ENCODE measurements at regions not wholly inside any gene's neighbourhood (a gene's known extent, or its start where the extent isn't known, plus 50 kb on each side); places are given as distances from the start of the nearest gene placed in this dataset.
"Not testable (repeated sequence)": the region's sequence is repeated elsewhere in the genome, so short reads cannot be mapped to it uniquely, and the experiment has no call there.

- Mint-ChIP-seq H3K4me1 (no peaks in the 10 kb centered on the region), H3K9me3 (peaks cover 0 to 15% (median 4%) of the 10 kb centered on the region in 9 donors), H3K27ac (no peak overlapping the region), H3K4me3 (no peak overlapping the region), H3K27me3 (peaks cover 33 to 83% (median 51%) of the 10 kb centered on the region in 5 donors), H3K36me3 (peaks cover 0 to 2% (median 0%) of the 10 kb centered on the region in 3 donors)
- no peak for ATAC-seq
- POLR2A ChIA-PET, result no interaction called here
- no peak for DNase-seq
These were observed 171.6 kb upstream of the ZNF184 start for GRCh38 chr6:27644528-27644927.

DNA sequence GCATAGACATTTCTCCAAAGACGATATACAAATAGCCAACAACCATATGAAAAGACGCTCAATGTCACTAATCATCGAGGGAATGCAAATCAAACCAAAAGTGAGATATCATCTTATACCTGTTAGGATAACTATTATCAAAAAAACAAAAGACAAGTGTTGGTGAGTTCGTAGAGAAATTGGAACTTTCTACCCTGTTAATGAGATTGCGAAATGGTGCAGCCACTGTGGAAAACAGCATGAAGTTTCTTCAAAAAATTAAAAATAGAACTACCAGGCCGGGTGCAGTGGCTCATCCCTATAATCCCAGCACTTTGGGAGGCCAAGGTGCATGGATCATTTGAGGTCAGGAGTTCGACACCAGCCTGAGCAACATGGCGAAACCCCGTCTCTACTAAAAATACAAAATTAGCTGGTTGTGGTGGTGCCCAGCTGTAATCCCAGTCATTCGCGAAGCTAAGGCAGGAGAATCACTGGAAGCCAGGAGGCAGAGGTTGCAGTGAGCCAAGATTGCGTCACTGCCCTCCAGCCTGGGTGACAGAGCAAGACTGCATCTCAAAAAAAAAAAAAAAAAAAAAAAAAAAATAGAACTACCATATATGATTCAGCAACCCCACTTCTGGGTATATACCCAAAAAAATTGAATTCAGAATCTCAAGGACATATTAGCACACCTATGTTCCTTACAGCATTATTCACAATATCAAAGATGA, 170.0 kb upstream of the ZNF184 start:
- POLR2A ChIA-PET, result no interaction called here
- H3K36me3 Mint-ChIP-seq, result peaks cover 0 to 2% (median 1%) of the 10 kb centered on the region in 3 donors
- ATAC-seq (no peak), DNase-seq (no peak)
- no peak overlapping the region for H3K27ac Mint-ChIP-seq
- H3K27me3 Mint-ChIP-seq, result peaks cover 24 to 80% (median 44%) of the 10 kb centered on the region in 5 donors
- no peak overlapping the region for H3K4me3 Mint-ChIP-seq
- peaks cover 0 to 17% (median 5%) of the 10 kb centered on the region in 9 donors for H3K9me3 Mint-ChIP-seq
- no peaks in the 10 kb centered on the region for H3K4me1 Mint-ChIP-seq

DNA sequence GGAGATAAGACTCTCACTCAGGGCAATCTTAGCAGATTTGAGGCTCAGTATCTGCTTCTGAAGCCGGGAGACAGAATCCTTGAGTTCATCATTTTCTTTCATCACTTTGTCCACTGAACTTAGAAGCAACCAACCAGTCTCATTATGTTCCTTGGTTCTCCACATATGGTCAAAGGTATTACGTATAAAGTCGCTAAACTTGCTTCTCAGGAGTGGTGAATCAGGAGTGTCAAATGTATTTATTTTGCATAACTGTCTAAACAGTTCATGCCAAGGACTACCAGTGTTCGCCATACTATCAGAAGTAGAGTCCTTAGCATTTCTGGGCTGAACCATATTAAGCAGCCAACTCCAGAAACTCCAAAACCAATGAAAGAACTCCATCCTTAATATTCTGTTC, 163.0 kb upstream of the ZNF184 start:
- H3K4me1 Mint-ChIP-seq, POLR2A ChIA-PET, ATAC-seq, H3K4me3 Mint-ChIP-seq, H3K27ac Mint-ChIP-seq, DNase-seq: not testable (repeated sequence)
- Mint-ChIP-seq H3K36me3 (peaks cover 2 to 15% (median 2%) of the 10 kb centered on the region in 3 donors), H3K9me3 (peaks cover 0 to 29% (median 1%) of the 10 kb centered on the region in 9 donors), H3K27me3 (peaks cover 52 to 94% (median 64%) of the 10 kb centered on the region in 5 donors)

GRCh38 chr6:27633221-27633688, 160.3 kb upstream of the ZNF184 start:
- peaks cover 0 to 29% (median 1%) of the 10 kb centered on the region in 9 donors for H3K9me3 Mint-ChIP-seq
- H3K27ac Mint-ChIP-seq, result peak overlapping the region in 1 of 10 donors; percentile 46
- H3K4me1 Mint-ChIP-seq, result peaks cover 3 to 16% (median 10%) of the 10 kb centered on the region in 4 donors
- peaks cover 62 to 98% (median 77%) of the 10 kb centered on the region in 5 donors for H3K27me3 Mint-ChIP-seq
- peaks cover 2 to 15% (median 2%) of the 10 kb centered on the region in 3 donors for H3K36me3 Mint-ChIP-seq
- POLR2A ChIA-PET, ATAC-seq, DNase-seq, H3K4me3 Mint-ChIP-seq: not testable (repeated sequence)

- peaks cover 0 to 25% (median 0%) of the 10 kb centered on the region in 9 donors for H3K9me3 Mint-ChIP-seq
- peaks cover 3 to 16% (median 10%) of the 10 kb centered on the region in 4 donors for H3K4me1 Mint-ChIP-seq
- H3K27ac Mint-ChIP-seq, result no peak overlapping the region
- H3K36me3 Mint-ChIP-seq, result peaks cover 0 to 15% (median 2%) of the 10 kb centered on the region in 3 donors
- ATAC-seq (no peak), DNase-seq (no peak)
- POLR2A ChIA-PET, result no interaction called here
- peaks cover 58 to 92% (median 78%) of the 10 kb centered on the region in 5 donors for H3K27me3 Mint-ChIP-seq
- peak overlapping the region in 2 of 10 donors; percentile 53 to 77 for H3K4me3 Mint-ChIP-seq
These were observed 158.7 kb upstream of the ZNF184 start for GRCh38 chr6:27631609-27631916.

- Mint-ChIP-seq H3K36me3 (peaks cover 0 to 15% (median 2%) of the 10 kb centered on the region in 3 donors), H3K9me3 (peaks cover 0 to 25% (median 0%) of the 10 kb centered on the region in 9 donors), H3K4me1 (peaks cover 3 to 16% (median 10%) of the 10 kb centered on the region in 4 donors), H3K27ac (peak overlapping the region in 1 of 10 donors; percentile 66), H3K4me3 (peak overlapping the region; percentile 19 to 81 (median 61)), H3K27me3 (peaks cover 53 to 90% (median 72%) of the 10 kb centered on the region in 5 donors)
- POLR2A ChIA-PET, result no interaction called here
- DNase-seq (no peak), ATAC-seq (no peak)
These were observed 158.1 kb upstream of the ZNF184 start for GRCh38 chr6:27630727-27631608.

DNA sequence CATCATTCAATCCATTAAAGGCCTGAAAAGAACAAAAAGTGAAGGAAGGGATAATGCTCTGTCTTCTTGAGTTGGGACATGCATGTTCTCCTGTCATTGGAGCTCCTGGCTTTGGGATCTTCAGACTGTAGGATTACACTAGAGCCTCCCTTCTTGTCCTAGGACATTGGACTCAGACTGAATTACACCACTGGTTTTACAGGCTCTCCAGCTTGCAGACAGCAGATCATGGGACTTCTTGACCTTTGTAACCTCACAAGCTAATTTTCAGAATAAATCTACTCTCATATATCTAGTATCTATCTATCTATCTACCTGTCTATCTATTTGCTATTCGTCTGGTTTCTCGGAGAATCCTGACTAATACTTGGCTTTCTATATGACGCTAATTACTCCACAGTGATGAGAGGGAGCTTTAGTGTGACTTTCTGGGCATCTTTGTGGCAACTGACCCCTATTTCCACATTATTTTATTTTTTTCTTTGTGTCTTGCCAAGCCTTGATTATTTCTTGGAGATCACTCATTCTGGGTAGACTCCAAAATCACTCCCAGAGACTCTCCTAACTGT, 151.9 kb upstream of the ZNF184 start:
- Mint-ChIP-seq H3K4me1 (no peaks in the 10 kb centered on the region), H3K4me3 (no peak overlapping the region), H3K27ac (no peak overlapping the region), H3K27me3 (peaks cover 39 to 83% (median 67%) of the 10 kb centered on the region in 5 donors), H3K36me3 (peaks cover 0 to 5% (median 0%) of the 10 kb centered on the region in 3 donors), H3K9me3 (no peaks in the 10 kb centered on the region)
- POLR2A ChIA-PET, result no interaction called here
- ATAC-seq (no peak), DNase-seq (no peak)

DNA sequence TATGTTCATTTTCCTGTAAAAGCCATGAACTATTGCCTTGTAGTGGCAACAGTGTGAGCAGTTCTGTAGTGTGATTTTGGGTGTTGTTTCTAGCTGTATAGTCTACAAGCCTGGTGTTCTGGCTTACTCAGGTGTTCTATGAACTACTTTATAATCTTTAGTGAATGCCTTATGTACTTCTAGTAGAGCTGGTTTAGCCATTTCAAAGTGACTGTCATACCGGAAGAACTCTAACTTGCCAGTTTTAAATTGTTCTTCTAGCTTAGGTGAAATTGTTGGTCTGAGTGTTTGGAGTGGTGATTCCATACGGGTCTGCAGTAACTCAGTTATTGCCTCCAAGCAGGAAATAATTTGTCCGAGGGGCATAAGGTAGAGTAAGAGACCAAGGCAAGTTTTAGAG, 150.2 kb upstream of the ZNF184 start:
- H3K27ac Mint-ChIP-seq, result no peak overlapping the region
- DNase-seq (no peak), ATAC-seq (no peak)
- no peaks in the 10 kb centered on the region for H3K9me3 Mint-ChIP-seq
- H3K4me1 Mint-ChIP-seq, result peaks cover 0 to 2% (median under 1%) of the 10 kb centered on the region in 4 donors
- no peak overlapping the region for H3K4me3 Mint-ChIP-seq
- POLR2A ChIA-PET, result no interaction called here
- H3K36me3 Mint-ChIP-seq, result peaks cover 0 to 5% (median 0%) of the 10 kb centered on the region in 3 donors
- peaks cover 39 to 84% (median 69%) of the 10 kb centered on the region in 5 donors for H3K27me3 Mint-ChIP-seq

GRCh38 chr6:27619436-27619835, 146.5 kb upstream of the ZNF184 start:
- no peak for DNase-seq
- peaks cover 0 to 4% (median 0%) of the 10 kb centered on the region in 9 donors for H3K9me3 Mint-ChIP-seq
- POLR2A ChIA-PET, result no interaction called here
- ATAC-seq, result no peak
- no peak overlapping the region for H3K4me3 Mint-ChIP-seq
- H3K27ac Mint-ChIP-seq, result no peak overlapping the region
- H3K4me1 Mint-ChIP-seq, result peaks cover 7 to 17% (median 12%) of the 10 kb centered on the region in 4 donors
- peaks cover 0 to 4% (median 0%) of the 10 kb centered on the region in 3 donors for H3K36me3 Mint-ChIP-seq
- peaks cover 56 to 84% (median 73%) of the 10 kb centered on the region in 5 donors for H3K27me3 Mint-ChIP-seq

GRCh38 chr6:27617700-27618689, 145.1 kb upstream of the ZNF184 start:
- Mint-ChIP-seq H3K4me3 (peak overlapping the region in 2 of 10 donors; percentile 26 to 33), H3K27me3 (peaks cover 51 to 79% (median 73%) of the 10 kb centered on the region in 5 donors), H3K36me3 (peaks cover 0 to 4% (median 0%) of the 10 kb centered on the region in 3 donors), H3K9me3 (peaks cover 0 to 4% (median 0%) of the 10 kb centered on the region in 9 donors), H3K4me1 (peaks cover 9 to 17% (median 12%) of the 10 kb centered on the region in 4 donors), H3K27ac (peak overlapping the region in 1 of 10 donors; percentile 71)
- POLR2A ChIA-PET, result interaction anchor here (0.6 kb wide), 1 partner anchor 1255 kb away, joined by 3 read pairs; no protein-coding TSS in a partner anchor
- no peak for DNase-seq
- no peak for ATAC-seq

GRCh38 chr6:27617046-27617687, 144.3 kb upstream of the ZNF184 start:
- Mint-ChIP-seq H3K27ac (no peak overlapping the region), H3K4me3 (peak overlapping the region in 2 of 10 donors; percentile 24 to 33), H3K27me3 (peaks cover 50 to 79% (median 71%) of the 10 kb centered on the region in 5 donors), H3K4me1 (peaks cover 9 to 17% (median 12%) of the 10 kb centered on the region in 4 donors), H3K36me3 (peaks cover 0 to 4% (median 0%) of the 10 kb centered on the region in 3 donors), H3K9me3 (peaks cover 0 to 4% (median 0%) of the 10 kb centered on the region in 9 donors)
- POLR2A ChIA-PET, result no interaction called here
- ATAC-seq, result no peak
- no peak for DNase-seq

Measured in naive thymus-derived CD8-positive, alpha-beta T cell (primary cell).